H9 (cell line): ENCODE measurements at regions not wholly inside any gene's neighbourhood (a gene's known extent, or its start where the extent isn't known, plus 50 kb on each side); places are given as distances from the start of the nearest gene placed in this dataset.

Experiments
- DNase-seq: peaks from one replicate; pipeline ENCODE4 v3.0.0-alpha.2; 2017
- H2AFZ ChIP-seq: one replicate; pipeline ENCODE4 v1.6.1; 2013; ENCODE audit warnings: mild to moderate bottlenecking, low read length, control low read depth, moderate library complexity
- H2AK5ac ChIP-seq: 2 replicates; pipeline ENCODE4 v1.6.1; 2013; ENCODE audit warnings: low read length, control low read depth, mixed read lengths; ENCODE audit not compliant: insufficient read length
- H2BK120ac ChIP-seq: one replicate; pipeline ENCODE4 v1.6.1; 2013; ENCODE audit warnings: low read depth, mild to moderate bottlenecking, low read length, control low read depth, inconsistent platforms; ENCODE audit not compliant: poor library complexity, severe bottlenecking
- H2BK12ac ChIP-seq: 2 replicates; pipeline ENCODE4 v1.6.1; 2013; ENCODE audit warnings: low read length, control low read depth, mixed read lengths, low read depth; ENCODE audit not compliant: insufficient read length
- H2BK15ac ChIP-seq: 2 replicates; pipeline ENCODE4 v1.6.1; 2013; ENCODE audit warnings: low read depth, low read length, control low read depth
- H2BK20ac ChIP-seq: one replicate; pipeline ENCODE4 v1.6.1; 2013; ENCODE audit warnings: low read depth, mild to moderate bottlenecking, low read length, control low read depth, inconsistent platforms; ENCODE audit not compliant: poor library complexity, severe bottlenecking
- H2BK5ac ChIP-seq: 2 replicates; pipeline ENCODE4 v1.6.1; 2013; ENCODE audit warnings: low read length, control low read depth, mixed read lengths; ENCODE audit not compliant: insufficient read length
- H3K14ac ChIP-seq: 2 replicates; pipeline ENCODE4 v1.6.1; 2013; ENCODE audit warnings: low read length, control low read depth; ENCODE audit not compliant: insufficient read depth
- H3K18ac ChIP-seq: 2 replicates; pipeline ENCODE4 v1.6.1; 2013; ENCODE audit warnings: low read depth, mild to moderate bottlenecking, mixed read lengths, low read length, control low read depth; ENCODE audit not compliant: insufficient read length
- H3K23ac ChIP-seq: 2 replicates; pipeline ENCODE4 v1.6.1; 2013; ENCODE audit warnings: low read length, control low read depth, mixed read lengths, low read depth; ENCODE audit not compliant: insufficient read length
- H3K23me2 ChIP-seq: 2 replicates; pipeline ENCODE4 v1.6.1; 2013; ENCODE audit warnings: low read depth, mild to moderate bottlenecking, mixed read lengths, low read length, control low read depth; ENCODE audit not compliant: insufficient read length, poor library complexity, severe bottlenecking
- H3K27ac ChIP-seq: 2 replicates; pipeline ENCODE4 v1.5.1; 2013; ENCODE audit warnings: low read length, control low read depth, mixed read lengths, low read depth; ENCODE audit not compliant: insufficient read length
- H3K27me3 ChIP-seq: 2 replicates; pipeline ENCODE4 v1.6.1; 2013; ENCODE audit warnings: low read length, control low read depth, inconsistent platforms; ENCODE audit not compliant: insufficient read depth
- H3K4ac ChIP-seq: 2 replicates; pipeline ENCODE4 v1.6.1; 2013; ENCODE audit warnings: low read depth, mild to moderate bottlenecking, control low read depth, inconsistent platforms, low read length, moderate library complexity
- H3K4me1 ChIP-seq: 2 replicates; pipeline ENCODE4 v1.6.1; 2013; ENCODE audit warnings: low read length, control low read depth, inconsistent platforms; ENCODE audit not compliant: insufficient read depth
- H3K4me2 ChIP-seq: 2 replicates; pipeline ENCODE4 v1.6.1; 2013; ENCODE audit warnings: low read length, control low read depth, mixed read lengths; ENCODE audit not compliant: insufficient read length, insufficient read depth
- H3K56ac ChIP-seq: 2 replicates; pipeline ENCODE4 v1.6.1; 2013; ENCODE audit warnings: low read depth, mild to moderate bottlenecking, mixed read lengths, low read length, control low read depth; ENCODE audit not compliant: insufficient read length
- H3K79me1 ChIP-seq: 2 replicates; pipeline ENCODE4 v1.6.1; 2013; ENCODE audit warnings: low read depth, mild to moderate bottlenecking, moderate library complexity, low read length, control low read depth, inconsistent platforms; ENCODE audit not compliant: insufficient read depth, poor library complexity, severe bottlenecking
- H3K79me2 ChIP-seq: 2 replicates; pipeline ENCODE4 v1.6.1; 2013; ENCODE audit warnings: low read length, control low read depth, inconsistent platforms; ENCODE audit not compliant: insufficient read depth
- H3K9ac ChIP-seq: 2 replicates; pipeline ENCODE4 v1.6.1; 2013; ENCODE audit warnings: low read length, control low read depth, mixed read lengths; ENCODE audit not compliant: insufficient read length; ENCODE audit errors: extremely low read depth
- H3K9me3 ChIP-seq: one replicate; pipeline ENCODE4 v1.6.1; 2013; ENCODE audit warnings: low read depth, low read length, inconsistent platforms; ENCODE audit not compliant: control insufficient read depth
- H3T11ph ChIP-seq: one replicate; pipeline ENCODE4 v1.6.1; 2013; ENCODE audit warnings: mild to moderate bottlenecking, low read length, control low read depth, inconsistent platforms
- H4K20me1 ChIP-seq: one replicate; pipeline ENCODE4 v1.6.1; 2013; ENCODE audit not compliant: control insufficient read depth, insufficient read length, insufficient read depth
- H4K5ac ChIP-seq: 2 replicates; pipeline ENCODE4 v1.6.1; 2013; ENCODE audit warnings: low read depth, mild to moderate bottlenecking, mixed read lengths, low read length, control low read depth; ENCODE audit not compliant: insufficient read length
- H4K8ac ChIP-seq: replicated peaks from 2 replicates; pipeline ENCODE4 v1.6.1; 2013; ENCODE audit warnings: low read length, control low read depth, mixed read lengths, low read depth; ENCODE audit not compliant: insufficient read length
- H4K91ac ChIP-seq: 2 replicates; pipeline ENCODE4 v1.6.1; 2013; ENCODE audit warnings: low read depth, mild to moderate bottlenecking, moderate library complexity, mixed read lengths, low read length, control low read depth; ENCODE audit not compliant: insufficient read length
- H3K27ac Mint-ChIP-seq, 3 experiments: 2 replicates in 2 of 3; 3 replicates in 1 of 3; pipeline ENCODE4 v1.8.0; 2020 to 2021; ENCODE audit warnings: mixed read lengths in 3 of 3, mild to moderate bottlenecking in 1 of 3, moderate library complexity in 1 of 3
- H3K27me3 Mint-ChIP-seq: 2 replicates; pipeline ENCODE4 v1.8.0; 2021; ENCODE audit warnings: low read depth, mild to moderate bottlenecking, moderate library complexity, mixed read lengths
- H3K36me3 Mint-ChIP-seq, 3 experiments: 2 replicates in 2 of 3; 3 replicates in 1 of 3; pipeline ENCODE4 v1.8.0; 2020 to 2021; ENCODE audit warnings: low read depth in 3 of 3, mixed read lengths in 3 of 3; ENCODE audit not compliant: insufficient read depth in 1 of 3
- H3K4me1 Mint-ChIP-seq, 2 experiments: 2 replicates each; pipeline ENCODE4 v1.8.0; 2020; ENCODE audit warnings: mixed read lengths in 2 of 2
- H3K4me3 Mint-ChIP-seq, 2 experiments: 2 replicates in 1 of 2; 3 replicates in 1 of 2; pipeline ENCODE4 v1.8.0; 2020 to 2021; ENCODE audit warnings: mild to moderate bottlenecking in 2 of 2, mixed read lengths in 2 of 2, moderate library complexity in 1 of 2
- H3K9me3 Mint-ChIP-seq, 2 experiments: 2 replicates in 1 of 2; 3 replicates in 1 of 2; pipeline ENCODE4 v1.8.0; 2020; ENCODE audit warnings: mild to moderate bottlenecking in 2 of 2, mixed read lengths in 2 of 2, moderate library complexity in 1 of 2
- WGBS: extraction: QIAGEN DNeasy Blood & Tissue Kit; methylation state at CpG from one replicate; pipeline ENCODE4 v1.1.7; 2013; ENCODE audit warnings: missing lambda C conversion rate, low lambda C conversion rate, mixed read lengths; ENCODE audit not compliant: insufficient read length; ENCODE audit errors: extremely low coverage; 5-methylcytosine and 5-hydroxymethylcytosine counted together
- TF ChIP-seq, protein P1 (sequence below): fragments of 200-600 bp; sonication (generic); conservative IDR thresholded peaks from 3 replicates; pipeline ENCODE4 v1.8.0; 2021; ENCODE audit warnings: antibody characterized with exemption, mild to moderate bottlenecking

DNA sequence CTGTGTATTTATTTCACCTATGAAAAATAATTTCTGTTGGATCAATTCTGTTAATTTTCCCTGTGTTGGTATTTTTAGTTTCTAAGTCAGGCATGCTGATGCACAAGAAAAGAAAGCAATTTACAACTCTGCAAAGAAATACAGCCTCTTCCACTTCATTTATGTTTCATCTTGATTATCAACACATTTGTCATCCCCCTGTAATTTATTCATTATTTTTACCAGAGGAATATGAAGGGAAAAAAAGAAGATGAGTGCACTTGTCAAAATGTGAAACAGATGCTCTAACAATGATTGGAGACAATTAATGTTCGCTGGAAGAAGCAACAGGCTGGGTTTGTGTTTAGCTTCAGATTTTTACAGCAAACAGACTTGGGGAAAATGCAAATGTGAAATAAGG, 958.5 kb upstream of the SEL1L start:
- H3K23ac ChIP-seq, result no peak overlapping the region
- no peak overlapping the region for H3K4me2 ChIP-seq
- no peak overlapping the region for H3K56ac ChIP-seq
- H2BK12ac ChIP-seq, result no peak overlapping the region
- Mint-ChIP-seq H3K4me3 (no peak overlapping the region), H3K27me3 (no peaks in the 10 kb centered on the region), H3K4me1 (no peaks in the 10 kb centered on the region), H3K27ac (no peak overlapping the region), H3K9me3 (no peaks in the 10 kb centered on the region), H3K36me3 (no peaks in the 10 kb centered on the region)
- no peaks in the 10 kb centered on the region for H3K79me2 ChIP-seq
- H3K4me1 ChIP-seq, result no peaks in the 10 kb centered on the region
- H2BK120ac ChIP-seq, result no peak overlapping the region
- H3T11ph ChIP-seq, result no peak overlapping the region
- no peaks in the 10 kb centered on the region for H4K20me1 ChIP-seq
- H4K5ac ChIP-seq, result no peak overlapping the region
- TF ChIP-seq, protein P1, sequence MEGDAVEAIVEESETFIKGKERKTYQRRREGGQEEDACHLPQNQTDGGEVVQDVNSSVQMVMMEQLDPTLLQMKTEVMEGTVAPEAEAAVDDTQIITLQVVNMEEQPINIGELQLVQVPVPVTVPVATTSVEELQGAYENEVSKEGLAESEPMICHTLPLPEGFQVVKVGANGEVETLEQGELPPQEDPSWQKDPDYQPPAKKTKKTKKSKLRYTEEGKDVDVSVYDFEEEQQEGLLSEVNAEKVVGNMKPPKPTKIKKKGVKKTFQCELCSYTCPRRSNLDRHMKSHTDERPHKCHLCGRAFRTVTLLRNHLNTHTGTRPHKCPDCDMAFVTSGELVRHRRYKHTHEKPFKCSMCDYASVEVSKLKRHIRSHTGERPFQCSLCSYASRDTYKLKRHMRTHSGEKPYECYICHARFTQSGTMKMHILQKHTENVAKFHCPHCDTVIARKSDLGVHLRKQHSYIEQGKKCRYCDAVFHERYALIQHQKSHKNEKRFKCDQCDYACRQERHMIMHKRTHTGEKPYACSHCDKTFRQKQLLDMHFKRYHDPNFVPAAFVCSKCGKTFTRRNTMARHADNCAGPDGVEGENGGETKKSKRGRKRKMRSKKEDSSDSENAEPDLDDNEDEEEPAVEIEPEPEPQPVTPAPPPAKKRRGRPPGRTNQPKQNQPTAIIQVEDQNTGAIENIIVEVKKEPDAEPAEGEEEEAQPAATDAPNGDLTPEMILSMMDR, result no peak
- H2BK20ac ChIP-seq, result no peak overlapping the region
- H3K14ac ChIP-seq, result no peak overlapping the region
- no peak overlapping the region for H3K9ac ChIP-seq
- no peak overlapping the region for H3K18ac ChIP-seq
- H3K23me2 ChIP-seq, result no peaks in the 10 kb centered on the region
- no peak overlapping the region for H2AK5ac ChIP-seq
- H2BK15ac ChIP-seq, result no peak overlapping the region
- no peak overlapping the region for H3K27ac ChIP-seq
- H3K79me1 ChIP-seq, result no peaks in the 10 kb centered on the region
- no peak overlapping the region for H4K8ac ChIP-seq
- DNase-seq, result no peak
- H2BK5ac ChIP-seq, result no peak overlapping the region
- no peaks in the 10 kb centered on the region for H3K9me3 ChIP-seq
- no peak overlapping the region for H2AFZ ChIP-seq
- H4K91ac ChIP-seq, result no peak overlapping the region
- no CpG with 5 or more reads among the region's 1 CpG for WGBS
- H3K4ac ChIP-seq, result no peak overlapping the region
- no peaks in the 10 kb centered on the region for H3K27me3 ChIP-seq
